DMS53 treated with DMSO at 0.1 percent for 48 hours (cell line): ENCODE measurements at regions not wholly inside any gene's neighbourhood (a gene's known extent, or its start where the extent isn't known, plus 50 kb on each side); places are given as distances from the start of the nearest gene placed in this dataset.
"Not testable (repeated sequence)": the region's sequence is repeated elsewhere in the genome, so short reads cannot be mapped to it uniquely, and the experiment has no call there.

Source experiments
- DNase-seq: peaks from one replicate; lab custom pipeline; 2025; ENCODE audit not compliant: unreplicated experiment; lab: John Stamatoyannopoulos, UW

- peak; percentile 35 for DNase-seq
These were observed 88.0 kb upstream of the AK4 start for GRCh38 chr1:65059930-65060538.

GRCh38 chr1:65062339-65062738 lies 85.7 kb upstream of the AK4 start:
- DNase-seq = no peak

GRCh38 chr1:65063025-65063424 lies 85.0 kb upstream of the AK4 start:
- peak; percentile 38 for DNase-seq

GRCh38 chr1:65064981-65065380 lies 83.0 kb upstream of the AK4 start:
- DNase-seq = no peak

GRCh38 chr1:65065524-65066418 lies 82.2 kb upstream of the AK4 start:
- peak; percentile 65 for DNase-seq

- DNase-seq = peak; percentile 65
These were observed 81.6 kb upstream of the AK4 start for GRCh38 chr1:65066419-65066765.

GRCh38 chr1:65066766-65067490 lies 81.1 kb upstream of the AK4 start:
- peak; percentile 67 for DNase-seq

GRCh38 chr1:65067491-65068201 lies 80.4 kb upstream of the AK4 start:
- DNase-seq = peak; percentile 90

GRCh38 chr1:65068202-65069010 lies 79.6 kb upstream of the AK4 start:
- peak; percentile 59 for DNase-seq

GRCh38 chr1:65069011-65069565 lies 78.9 kb upstream of the AK4 start:
- no peak for DNase-seq

GRCh38 chr1:65072845-65073244 lies 75.2 kb upstream of the AK4 start:
- DNase-seq = no peak

- DNase-seq = peak; percentile 85
These were observed 72.7 kb upstream of the AK4 start for GRCh38 chr1:65075123-65075976.

- DNase-seq = no peak
These were observed 70.6 kb upstream of the AK4 start for GRCh38 chr1:65077369-65077768.

- DNase-seq = no peak
These were observed 68.1 kb upstream of the AK4 start for GRCh38 chr1:65079941-65080340.

- no peak for DNase-seq
These were observed 65.5 kb upstream of the AK4 start for GRCh38 chr1:65082346-65083040.

GRCh38 chr1:65083263-65083896 lies 64.6 kb upstream of the AK4 start:
- no peak for DNase-seq

- no peak for DNase-seq
These were observed 63.9 kb upstream of the AK4 start for GRCh38 chr1:65084066-65084465.

- not testable (repeated sequence) for DNase-seq
These were observed 60.5 kb upstream of the AK4 start for GRCh38 chr1:65087519-65087918.
